ENCODE measurements at regions not wholly inside any gene's neighbourhood (a gene's known extent, or its start where the extent isn't known, plus 50 kb on each side); places are given as distances from the start of the nearest gene placed in this dataset.

DNA sequence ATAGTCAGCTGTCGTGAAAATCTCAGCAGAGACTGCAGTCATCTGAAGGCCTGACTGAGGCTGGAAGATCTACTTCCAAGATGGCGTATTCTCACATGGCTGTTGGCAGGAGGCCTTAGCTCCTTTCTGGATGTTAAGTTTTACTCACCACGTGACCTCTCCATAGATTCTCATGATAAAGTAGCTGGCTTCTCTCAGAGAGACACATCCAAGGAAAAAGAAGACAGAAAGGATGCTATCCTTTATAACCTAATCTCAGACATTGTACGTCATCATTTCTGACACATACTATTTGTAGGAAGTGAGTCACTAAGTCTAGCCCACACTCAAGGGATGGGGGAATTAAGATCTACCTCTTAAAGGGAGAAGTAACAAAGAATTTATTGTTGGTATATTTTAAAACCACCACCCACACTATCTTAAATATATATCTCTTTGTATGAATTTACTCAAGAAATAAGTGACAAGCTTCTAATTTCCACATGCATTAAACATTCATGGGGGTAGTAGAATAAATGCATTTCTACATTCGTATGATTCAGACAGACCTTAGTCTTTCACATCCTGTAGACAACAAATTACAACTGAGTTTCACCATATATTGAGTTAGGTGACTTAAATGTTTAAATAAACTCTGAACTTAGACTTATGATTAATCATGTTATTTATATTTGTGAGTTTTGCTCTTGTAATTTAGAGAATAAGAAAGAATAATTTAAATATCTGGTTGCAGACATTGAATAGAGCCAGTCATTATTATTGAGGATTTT is 411.0 kb downstream of the LRIG3 start (continued):
- TF ChIP-seq BHLHE40 (IDR thresholded peaks at IDR 0.05; ENCODE audit: low read depth, low read length), result peak; percentile 30; the same call in 1 of the 2 replicates

DNA sequence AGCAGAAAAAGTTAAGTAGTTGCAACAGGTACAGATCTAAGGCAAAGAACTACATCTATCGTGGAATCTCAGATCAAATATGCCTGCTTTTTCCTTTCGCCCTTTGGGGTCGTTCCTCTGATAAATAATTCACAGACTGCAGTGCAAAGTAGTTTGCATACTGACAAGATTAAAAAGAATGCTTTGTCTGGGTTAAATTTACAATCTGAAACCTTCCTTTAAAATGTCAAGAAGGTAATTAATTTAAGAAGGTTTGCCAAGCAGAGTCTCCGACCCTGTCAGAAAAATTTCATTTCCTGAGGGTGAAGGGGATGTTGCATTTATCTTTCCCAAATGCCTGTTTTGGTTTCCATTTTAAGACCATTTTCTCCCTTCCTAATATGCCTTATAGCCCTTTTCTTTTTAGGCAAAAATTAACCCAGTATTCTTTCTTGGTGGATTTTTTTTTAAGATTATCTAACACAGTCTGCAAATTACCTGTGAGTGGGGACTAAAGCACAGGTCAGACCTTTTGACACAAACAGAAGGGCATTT is 406.9 kb downstream of the LRIG3 start:
- Histone ChIP-seq H2BK15ac (ENCODE audit: low read depth, low read length) (no peak overlapping the region), H3K4ac (ENCODE audit: low read depth, low read length) (no peak overlapping the region), H2BK5ac (ENCODE audit: low read depth, low read length, poor library complexity, severe bottlenecking) (no peak overlapping the region), H4K91ac (ENCODE audit: insufficient read depth, low read depth, low read length) (no peak overlapping the region), H4K20me1 (ENCODE audit: insufficient read depth, low read length) (no peaks in the 10 kb centered on the region), H3K14ac (replicated peaks; ENCODE audit: low read depth, low read length) (no peak overlapping the region), H3K36me3 (ENCODE audit: control insufficient read depth, insufficient read depth, low read length) (no peaks in the 10 kb centered on the region), H3K23ac (ENCODE audit: low read depth, low read length) (no peak overlapping the region), H2BK120ac (ENCODE audit: low read depth, low read length) (no peak overlapping the region), H4K8ac (ENCODE audit: low read depth in 2 of 2, low read length in 2 of 2) (no peak overlapping the region), H3K9ac (ENCODE audit: low read depth, low read length) (no peak overlapping the region), H2BK20ac (ENCODE audit: low read depth, low read length) (no peak overlapping the region), H3K4me3 (ENCODE audit: insufficient read depth, low read depth, low read length) (no peak overlapping the region), H3K79me1 (ENCODE audit: low read depth in 1 of 2, low read length in 2 of 2) (no peaks in the 10 kb centered on the region), H3K4me1 (ENCODE audit: control insufficient read depth, insufficient read depth, low read length) (no peaks in the 10 kb centered on the region; the same call in 1 of the 2 replicates), H4K5ac (ENCODE audit: low read depth, low read length) (no peak overlapping the region), H3K9me1 (ENCODE audit: insufficient read depth, low read length) (no peaks in the 10 kb centered on the region), H3K18ac (ENCODE audit: low read depth, low read length) (no peak overlapping the region), H3K27ac (ENCODE audit: insufficient read depth, low read length) (no peak overlapping the region), H3K56ac (ENCODE audit: extremely low read depth, insufficient read depth, low read length) (no peak overlapping the region), H2AFZ (replicated peaks; ENCODE audit: low read length, poor library complexity) (no peak overlapping the region), H3K9me3 (ENCODE audit: control insufficient read depth, insufficient read depth, low read length) (peaks cover 10% of the 10 kb centered on the region), H3K27me3 (ENCODE audit: control insufficient read depth, insufficient read depth, low read length) (no peaks in the 10 kb centered on the region), H2AK5ac (ENCODE audit: low read depth, low read length) (no peak overlapping the region), H3K4me2 (ENCODE audit: low read depth, low read length) (no peak overlapping the region), H2AK9ac (replicated peaks; ENCODE audit: low read depth, low read length, poor library complexity) (no peak overlapping the region)
- ATAC-seq (ENCODE audit: low read depth), result no peak
- no peak for DNase-seq
- no CpG with 5 or more reads among the region's 4 CpGs for WGBS, 2 experiments (ENCODE audit: extremely low coverage in 2 of 2, insufficient read length in 1 of 2)
- ChIA-PET POLR2A (ENCODE audit: unreplicated experiment) (no interaction called here), CTCF (no interaction called here)
- in situ Hi-C loops (cut with MboI; ENCODE audit: low sequenced_read_pairs) (no loop called here), intact Hi-C loops (cut with micrococcal nuclease) (no loop called here), dilution Hi-C loops (cut with HindIII; ENCODE audit: low sequenced_read_pairs, unreplicated experiment) (no loop called here)
- BruUV-seq (replicated peaks), result no TSS peak
- TF ChIP-seq RCOR1 (IDR thresholded peaks at IDR 0.05; ENCODE audit: insufficient replicate concordance, low read length) (no peak), BHLHE40 (IDR thresholded peaks at IDR 0.05; ENCODE audit: low read depth, low read length) (no peak), MXI1 (IDR thresholded peaks at IDR 0.05; ENCODE audit: borderline replicate concordance, low read depth, low read length) (no peak), RFX5 (IDR thresholded peaks at IDR 0.05; ENCODE audit: low read depth, low read length) (no peak), CEBPB (IDR thresholded peaks at IDR 0.05; ENCODE audit: low read depth, low read length) (no peak), NFE2L2 (IDR thresholded peaks at IDR 0.05; ENCODE audit: low read depth, low read length) (no peak), POLR2A (IDR thresholded peaks at IDR 0.05; ENCODE audit: low read depth, low read length) (no peak), MAZ (IDR thresholded peaks at IDR 0.05; ENCODE audit: borderline replicate concordance, low read depth, low read length) (no peak), CHD1 (IDR thresholded peaks at IDR 0.05; ENCODE audit: low read depth, low read length) (no peak), SMC3 (IDR thresholded peaks at IDR 0.05; ENCODE audit: low read depth, low read length) (no peak), FOS (IDR thresholded peaks at IDR 0.05; ENCODE audit: low read depth, low read length) (no peak)
- TF ChIP-seq, protein P1, sequence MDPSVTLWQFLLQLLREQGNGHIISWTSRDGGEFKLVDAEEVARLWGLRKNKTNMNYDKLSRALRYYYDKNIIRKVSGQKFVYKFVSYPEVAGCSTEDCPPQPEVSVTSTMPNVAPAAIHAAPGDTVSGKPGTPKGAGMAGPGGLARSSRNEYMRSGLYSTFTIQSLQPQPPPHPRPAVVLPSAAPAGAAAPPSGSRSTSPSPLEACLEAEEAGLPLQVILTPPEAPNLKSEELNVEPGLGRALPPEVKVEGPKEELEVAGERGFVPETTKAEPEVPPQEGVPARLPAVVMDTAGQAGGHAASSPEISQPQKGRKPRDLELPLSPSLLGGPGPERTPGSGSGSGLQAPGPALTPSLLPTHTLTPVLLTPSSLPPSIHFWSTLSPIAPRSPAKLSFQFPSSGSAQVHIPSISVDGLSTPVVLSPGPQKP (IDR thresholded peaks at IDR 0.05; ENCODE audit: borderline replicate concordance, low read depth, low read length), result no peak
- TF ChIP-seq, protein P2, sequence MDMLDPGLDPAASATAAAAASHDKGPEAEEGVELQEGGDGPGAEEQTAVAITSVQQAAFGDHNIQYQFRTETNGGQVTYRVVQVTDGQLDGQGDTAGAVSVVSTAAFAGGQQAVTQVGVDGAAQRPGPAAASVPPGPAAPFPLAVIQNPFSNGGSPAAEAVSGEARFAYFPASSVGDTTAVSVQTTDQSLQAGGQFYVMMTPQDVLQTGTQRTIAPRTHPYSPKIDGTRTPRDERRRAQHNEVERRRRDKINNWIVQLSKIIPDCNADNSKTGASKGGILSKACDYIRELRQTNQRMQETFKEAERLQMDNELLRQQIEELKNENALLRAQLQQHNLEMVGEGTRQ (IDR thresholded peaks at IDR 0.05; ENCODE audit: low read depth, low read length), result no peak
